ENCODE measurements at regions not wholly inside any gene's neighbourhood (a gene's known extent, or its start where the extent isn't known, plus 50 kb on each side); places are given as distances from the start of the nearest gene placed in this dataset.

DNA sequence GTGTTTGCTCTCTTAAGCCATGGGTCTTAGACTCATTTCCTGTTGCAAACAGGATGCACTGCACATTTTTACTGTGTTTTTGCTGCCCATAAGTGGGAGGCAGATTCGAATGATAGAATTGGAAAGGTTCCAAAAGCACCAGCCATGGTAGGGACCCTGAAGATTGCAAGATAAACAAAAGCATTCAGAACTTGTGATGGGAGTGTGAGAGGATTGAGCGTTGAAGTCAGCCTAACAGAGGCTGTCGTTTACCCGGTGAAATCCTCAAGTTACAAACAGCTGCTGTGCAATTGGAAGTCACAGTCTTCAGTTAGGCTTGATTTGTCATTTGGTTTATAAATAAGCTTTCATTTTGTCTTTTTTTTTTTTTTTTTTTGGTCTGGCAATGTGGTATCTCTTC, 192.7 kb upstream of the MKI67 start:
- no peak for DNase-seq

DNA sequence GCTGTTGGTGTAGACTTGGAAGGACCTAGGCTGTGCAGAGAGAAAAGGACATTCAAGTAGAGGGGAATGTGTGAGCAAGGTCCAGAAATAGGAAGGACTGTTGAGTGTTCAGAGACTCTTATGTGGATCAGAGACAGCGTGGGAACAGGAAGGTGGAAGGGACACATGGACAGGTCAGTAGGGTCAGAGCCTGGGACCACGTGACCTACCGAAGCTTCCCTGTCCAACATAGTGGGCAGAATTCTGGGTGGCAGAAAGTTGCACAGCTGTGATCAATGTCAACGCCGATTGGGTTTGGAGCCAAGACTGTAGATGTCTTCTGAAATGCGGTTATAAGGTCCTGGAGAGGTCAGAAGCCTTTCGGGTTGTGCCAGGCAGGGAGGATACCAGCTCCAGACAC, 195.9 kb upstream of the MKI67 start:
- no peak for DNase-seq

DNA sequence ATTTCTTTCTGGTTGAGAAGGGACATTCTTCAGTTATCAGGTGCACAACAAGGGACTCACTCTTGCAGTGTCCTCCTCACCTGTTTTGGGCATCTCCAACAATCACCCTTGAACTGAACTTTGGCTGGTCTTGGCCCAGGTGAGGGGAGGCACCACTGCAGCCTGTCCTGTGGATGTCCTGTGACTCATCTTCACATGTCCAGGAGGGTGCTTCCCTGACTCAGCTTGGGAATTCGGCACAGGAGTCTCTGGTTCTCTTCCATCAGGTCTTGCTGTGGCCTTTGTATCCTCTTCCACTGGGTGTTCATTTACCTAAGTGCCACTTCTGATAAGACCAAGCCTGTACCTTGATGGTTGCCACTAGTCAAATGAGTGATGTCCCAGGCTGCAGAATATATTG, 196.7 kb upstream of the MKI67 start:
- DNase-seq, result no peak

DNA sequence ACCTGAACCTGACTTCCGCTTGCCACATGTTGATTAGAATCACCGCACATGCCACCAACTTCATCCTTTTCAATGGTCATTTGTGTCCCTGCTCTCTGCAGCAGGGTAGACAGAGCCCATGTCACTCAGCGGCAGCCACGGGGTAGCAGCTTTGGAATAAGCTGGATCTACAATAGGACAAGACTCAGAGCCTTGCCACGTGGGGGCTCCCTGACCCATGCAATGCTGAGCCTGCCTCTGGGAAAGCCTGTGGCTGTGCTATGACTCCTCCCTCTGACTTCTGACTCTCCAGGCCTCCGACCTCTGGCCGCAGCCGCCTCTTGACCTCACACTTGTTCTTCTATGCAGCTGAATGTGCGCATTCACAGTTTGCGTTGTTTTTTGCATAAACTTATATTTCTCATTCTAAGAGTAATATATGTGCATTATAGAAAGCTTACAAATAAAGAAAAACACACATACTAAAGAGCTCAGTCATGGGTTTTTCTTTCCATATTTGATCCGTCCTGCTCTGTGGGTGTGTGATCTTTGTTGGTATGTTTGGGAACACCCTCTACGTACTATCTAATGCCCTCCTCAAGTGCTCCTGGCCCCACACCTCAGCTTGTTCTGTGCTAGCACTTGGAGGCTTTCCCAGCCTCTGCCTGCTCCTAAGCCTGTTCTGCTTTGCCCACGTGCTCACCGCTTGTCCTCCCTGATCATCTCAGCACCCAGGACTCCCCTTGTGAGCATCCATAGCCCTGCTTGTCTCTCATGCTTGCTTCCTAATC, 198.0 kb upstream of the MKI67 start:
- no peak for DNase-seq

DNA sequence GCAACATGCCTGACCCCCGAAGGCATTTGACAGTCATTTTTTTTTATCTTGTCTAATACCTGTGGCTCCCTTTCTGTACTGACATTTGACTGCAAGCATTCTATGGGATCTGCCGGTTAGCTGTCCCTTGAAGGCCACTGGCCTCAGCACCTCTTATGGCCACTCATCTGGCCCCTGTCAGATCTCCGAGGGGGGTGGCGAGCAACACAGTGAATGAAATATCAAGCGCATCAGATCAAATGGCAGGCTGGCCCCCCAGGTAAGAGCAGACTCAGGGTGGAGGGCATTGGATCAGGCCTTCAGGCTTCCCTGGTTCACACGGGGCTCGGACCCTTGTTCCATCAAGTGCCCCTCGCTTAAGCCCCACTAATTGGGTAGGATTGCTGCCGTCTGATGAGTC, 199.6 kb upstream of the MKI67 start:
- DNase-seq, result no peak

DNA sequence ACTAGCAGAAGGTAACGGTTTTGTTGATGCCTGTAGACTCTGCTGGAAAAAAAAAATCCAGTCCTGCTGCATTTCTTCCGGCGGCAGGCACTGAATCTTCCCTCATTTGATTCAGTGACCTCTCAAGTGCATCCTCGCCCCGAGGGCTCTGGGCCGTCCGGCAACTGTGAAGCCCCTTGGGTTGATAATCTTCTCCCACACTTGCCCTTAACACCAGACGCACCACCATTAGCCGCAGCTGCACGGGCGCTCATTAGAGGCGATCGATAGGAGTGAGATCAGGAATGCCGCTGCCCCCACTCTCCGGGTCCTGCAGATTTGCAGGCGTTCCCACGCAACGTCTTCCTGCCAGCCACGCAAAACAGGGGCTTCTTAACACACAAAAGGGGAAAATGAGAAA, 200.0 kb upstream of the MKI67 start:
- no peak for DNase-seq

DNA sequence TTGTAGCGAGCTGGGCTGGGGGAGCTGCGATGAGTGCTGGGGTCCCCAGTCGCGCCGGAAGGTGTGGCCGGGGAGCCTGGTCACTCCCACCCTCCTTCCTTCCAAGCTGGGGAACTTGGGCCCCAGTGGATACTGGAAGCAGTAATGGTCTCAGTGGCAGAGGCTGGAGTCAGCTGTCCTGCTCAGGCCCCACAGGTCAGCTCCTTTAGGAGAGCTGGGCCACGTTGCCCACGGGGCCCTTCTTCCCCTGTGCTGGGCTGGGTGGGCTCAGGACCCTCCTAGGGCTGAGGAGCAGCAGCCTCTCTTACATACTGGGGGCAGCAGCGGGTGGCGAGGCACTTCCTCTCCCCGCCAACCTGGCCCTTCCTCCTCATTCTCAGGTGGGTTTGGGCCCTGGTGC, 200.6 kb upstream of the MKI67 start:
- no peak for DNase-seq

DNA sequence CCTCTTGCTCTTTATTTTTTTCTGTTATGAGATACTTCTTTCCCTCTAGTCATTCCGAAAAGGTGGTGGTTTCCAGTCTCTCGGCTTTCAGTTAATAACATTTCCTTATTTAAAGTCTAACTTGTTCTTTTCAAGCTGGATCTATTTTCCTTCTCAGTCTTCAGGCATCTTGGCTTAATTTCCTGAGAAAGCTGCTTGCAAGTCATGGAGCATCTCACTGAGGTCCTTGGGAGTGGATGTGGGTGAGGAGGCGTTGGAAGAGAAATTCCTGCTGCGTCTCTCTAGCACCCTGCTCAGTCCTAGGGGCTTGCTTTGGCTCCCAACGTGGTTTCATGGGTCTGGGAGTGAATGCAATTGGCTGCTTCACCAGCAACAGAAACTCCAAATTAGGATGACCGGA, 210.2 kb upstream of the MKI67 start:
- DNase-seq, result no peak

DNA sequence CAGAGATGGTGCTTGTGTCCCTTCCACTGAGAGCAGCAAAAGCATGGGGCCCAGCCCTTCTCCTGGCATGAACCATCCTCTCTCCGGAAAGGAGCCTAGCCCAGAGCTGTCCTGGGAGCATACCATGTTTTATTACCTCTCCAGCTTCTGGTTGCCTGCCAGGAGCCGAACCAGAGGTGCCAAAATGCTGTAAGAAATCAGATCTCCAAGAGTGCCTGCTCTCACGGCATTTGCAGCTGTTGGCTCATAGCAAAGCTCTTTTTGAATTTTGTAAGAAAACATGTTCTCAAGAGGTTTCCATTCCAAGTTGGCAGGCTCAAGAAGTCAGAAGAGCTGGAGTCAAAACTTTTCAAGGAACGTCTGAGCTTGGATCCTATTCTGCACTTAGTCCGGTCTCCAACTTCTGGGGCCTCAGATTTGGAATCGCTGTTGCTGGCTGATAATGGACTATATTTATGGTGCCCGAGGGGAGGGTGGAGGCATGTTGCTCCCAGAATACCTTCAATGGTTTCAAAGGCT, 211.7 kb upstream of the MKI67 start:
- DNase-seq, result no peak

DNA sequence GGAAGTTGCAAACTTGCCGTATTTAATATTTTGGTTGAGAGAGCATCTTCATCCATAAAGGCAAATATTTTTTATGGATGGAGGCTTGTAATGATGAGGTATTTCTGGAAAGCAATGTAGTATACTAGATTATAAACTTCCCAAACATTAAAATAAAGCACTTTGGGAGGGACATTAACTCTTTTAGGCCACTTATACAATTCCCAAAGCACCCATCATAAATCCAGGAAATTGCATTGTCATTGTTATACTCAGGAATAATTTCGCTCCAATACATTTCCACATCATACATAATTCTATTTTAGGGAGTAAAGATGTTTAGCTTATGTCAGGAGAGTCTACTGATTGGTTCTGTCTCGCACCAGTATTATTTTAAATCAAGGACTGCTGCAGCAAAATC, 212.7 kb upstream of the MKI67 start:
- no peak for DNase-seq

DNA sequence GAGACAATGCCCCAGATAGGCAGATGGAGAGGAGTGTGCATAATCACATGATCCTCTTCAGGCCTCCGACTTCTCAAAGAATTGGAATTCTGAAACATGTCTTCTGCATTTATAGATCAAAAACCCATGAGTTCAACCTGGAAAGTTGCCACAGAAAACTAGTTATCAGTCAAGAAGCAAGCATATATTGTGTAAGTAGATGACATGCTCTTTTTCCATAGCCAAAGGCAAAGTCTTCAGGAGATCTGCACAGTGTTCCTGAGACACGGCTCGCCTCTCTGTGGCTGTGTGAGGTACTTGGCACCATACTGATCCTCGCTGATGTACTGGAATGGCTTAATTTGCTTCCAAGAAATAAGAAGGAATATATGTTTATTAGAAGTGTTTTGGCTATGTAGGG, 213.5 kb upstream of the MKI67 start:
- no peak for DNase-seq

DNA sequence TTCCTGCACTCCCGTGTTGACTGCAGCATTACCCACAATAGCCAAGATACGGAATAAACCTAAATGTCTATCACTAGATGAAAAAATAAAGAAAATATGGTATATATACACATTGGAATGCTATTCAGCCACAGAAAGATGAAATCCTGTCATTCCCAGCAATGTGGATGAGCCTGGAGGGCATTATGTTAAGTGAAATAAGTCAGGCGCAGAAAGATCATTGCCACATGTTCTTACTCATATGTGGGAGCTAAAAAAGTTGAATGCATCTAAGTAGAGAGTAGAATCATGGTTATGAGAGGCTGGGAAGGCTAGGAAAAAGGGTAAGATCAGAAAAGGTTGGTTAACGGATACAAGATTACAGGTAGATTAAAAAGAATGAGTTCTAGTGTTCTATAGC, 219.1 kb upstream of the MKI67 start:
- no peak for DNase-seq

DNA sequence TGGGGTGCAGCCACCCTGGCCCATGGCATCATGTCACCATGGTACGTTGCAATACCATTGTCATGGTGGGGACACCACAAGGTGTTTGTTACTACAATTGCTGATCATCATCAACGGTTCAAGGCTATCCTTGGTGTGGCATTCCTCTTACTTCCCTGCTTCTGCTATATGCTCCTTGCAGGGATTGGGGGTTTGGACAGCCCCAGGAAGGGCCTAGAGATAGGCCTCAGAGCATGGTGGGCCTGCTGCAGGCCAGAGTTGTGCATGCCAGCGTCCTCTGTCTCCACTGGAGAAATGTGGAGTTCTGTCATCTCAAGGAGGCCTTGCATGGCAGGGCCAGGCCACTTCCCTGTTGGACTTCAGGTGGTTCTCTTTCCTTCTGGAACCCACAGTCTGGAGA, 234.6 kb upstream of the MKI67 start:
- no peak for DNase-seq

DNA sequence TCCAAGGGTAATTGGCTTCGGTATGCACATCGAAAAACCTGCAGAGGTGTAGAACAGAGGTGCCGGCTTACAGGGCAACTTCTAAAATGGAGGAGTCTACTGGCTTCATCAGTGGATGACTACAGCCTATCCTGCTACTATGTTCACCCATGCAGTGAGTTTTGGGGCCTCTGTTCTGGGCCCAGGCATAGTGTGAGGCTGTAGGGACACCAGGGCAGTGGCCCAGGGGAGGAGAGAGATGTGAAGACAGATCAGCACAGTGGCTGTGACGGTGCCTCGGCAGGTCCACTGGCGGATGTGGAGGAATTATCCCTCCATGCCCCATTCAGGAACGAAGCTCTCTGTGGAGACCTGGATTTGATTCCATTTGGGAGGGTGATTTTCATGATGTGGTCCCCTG, 235.3 kb upstream of the MKI67 start:
- no peak for DNase-seq

DNA sequence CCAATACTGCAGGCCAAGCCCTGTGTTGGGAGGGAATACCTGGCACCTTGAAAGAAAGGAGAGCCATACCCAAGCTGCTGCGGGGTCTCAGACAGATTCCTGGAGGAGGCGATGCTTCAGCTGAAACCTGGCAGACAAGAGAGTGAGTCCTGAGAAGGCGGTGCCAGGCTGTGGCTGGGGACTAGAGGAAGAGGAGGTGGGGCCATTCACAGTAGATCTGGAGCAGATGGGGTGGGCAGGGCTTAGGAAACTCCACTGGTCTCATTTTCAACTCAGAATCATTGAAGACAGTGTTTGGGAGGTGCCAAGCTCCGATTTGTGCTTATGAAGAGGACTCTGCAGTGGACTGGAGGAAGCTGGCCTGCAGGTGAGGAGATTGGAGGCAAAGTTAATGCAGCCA, 236.3 kb upstream of the MKI67 start:
- DNase-seq, result no peak

DNA sequence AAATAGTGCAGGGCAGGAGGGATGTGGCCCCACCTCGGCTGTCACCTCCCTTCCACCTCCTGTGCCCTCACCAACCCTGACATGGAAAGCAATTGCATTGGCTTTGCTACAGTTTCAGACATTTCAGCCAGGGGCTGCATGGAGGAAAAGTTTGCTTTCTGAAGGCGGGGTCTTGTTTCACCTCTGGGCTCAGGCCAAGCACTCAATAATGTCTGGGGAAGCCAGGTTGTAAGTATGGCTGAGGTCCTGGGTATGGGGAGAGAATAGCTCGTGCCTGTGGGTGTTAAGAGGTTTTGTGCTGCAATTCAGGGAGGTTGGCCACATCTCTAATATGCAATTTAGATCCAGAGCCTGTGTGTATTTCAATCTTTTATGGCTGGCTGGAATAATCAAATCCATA, 238.4 kb upstream of the MKI67 start:
- DNase-seq, result no peak

DNA sequence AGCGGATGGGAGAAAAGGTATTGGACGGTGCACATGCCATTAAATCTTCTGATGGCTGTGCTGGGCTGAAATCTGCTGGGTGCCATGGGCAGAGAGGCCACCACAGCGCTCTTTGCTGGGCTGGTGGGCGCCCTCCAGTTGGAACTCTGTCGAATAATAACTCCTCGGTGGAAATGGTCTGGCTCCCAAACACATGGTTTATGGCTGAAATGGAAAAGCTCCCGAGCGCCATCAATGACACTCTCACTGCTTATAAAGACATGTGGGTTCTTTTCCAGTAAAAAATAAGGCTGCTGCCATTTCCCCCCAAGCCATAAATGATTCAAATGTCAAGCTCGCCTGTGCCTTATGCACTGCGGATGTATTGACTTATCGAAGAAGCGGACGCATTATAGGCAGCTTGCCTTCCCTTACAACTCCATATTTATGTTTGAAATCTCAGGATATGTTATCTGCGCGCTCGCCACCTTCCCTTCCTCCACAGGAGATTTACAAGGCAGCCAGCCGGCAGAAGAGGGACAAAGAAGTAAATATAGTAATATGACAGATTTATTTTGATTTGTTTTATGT, 239.0 kb upstream of the MKI67 start:
- no peak for DNase-seq

DNA sequence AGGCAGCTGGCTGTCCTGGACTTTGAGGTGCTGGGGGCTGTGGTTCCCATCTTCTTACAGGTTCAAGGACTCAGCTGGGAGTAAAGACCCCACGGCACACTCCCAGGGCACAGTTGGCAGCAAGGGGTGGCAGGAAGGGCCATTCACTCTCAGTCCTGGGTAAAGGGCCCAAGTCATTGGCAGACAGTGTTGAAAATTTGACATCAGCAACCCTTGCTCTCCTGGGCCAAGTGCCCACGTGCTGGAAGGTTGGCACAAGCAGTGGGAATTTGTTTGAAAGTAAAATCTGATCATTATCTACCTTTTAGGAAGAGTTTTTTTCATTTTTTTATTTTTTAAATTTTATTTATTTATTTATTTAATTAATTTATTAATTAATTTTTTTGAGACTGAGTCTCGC, 241.6 kb upstream of the MKI67 start:
- no peak for DNase-seq

DNA sequence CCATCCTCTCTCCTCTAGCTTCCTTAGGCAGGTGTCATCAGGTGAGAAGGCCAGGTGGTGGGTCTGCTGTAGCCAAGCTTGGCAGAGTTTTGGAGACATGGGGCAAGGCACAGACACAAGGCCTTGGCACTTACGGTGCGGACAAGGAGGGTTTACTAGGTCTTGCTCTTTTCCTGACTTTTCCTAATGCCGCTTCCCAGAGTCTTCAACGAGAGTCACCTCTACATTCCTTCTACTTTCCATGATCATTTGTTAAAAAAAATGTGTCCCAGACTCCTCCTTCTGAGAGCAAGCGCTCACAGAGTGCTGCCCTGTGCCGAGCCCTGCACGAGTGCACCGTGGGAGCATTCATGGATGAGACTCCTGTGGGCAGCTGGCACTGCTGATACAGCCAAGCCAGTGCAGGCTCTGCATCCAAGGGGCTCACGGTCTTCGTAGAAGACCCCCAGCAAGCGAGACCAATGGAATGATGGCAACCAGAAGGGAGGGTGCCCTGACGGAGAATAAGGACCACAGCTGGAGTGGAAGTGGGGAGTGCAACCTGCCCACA, 243.0 kb upstream of the MKI67 start:
- DNase-seq, result no peak

DNA sequence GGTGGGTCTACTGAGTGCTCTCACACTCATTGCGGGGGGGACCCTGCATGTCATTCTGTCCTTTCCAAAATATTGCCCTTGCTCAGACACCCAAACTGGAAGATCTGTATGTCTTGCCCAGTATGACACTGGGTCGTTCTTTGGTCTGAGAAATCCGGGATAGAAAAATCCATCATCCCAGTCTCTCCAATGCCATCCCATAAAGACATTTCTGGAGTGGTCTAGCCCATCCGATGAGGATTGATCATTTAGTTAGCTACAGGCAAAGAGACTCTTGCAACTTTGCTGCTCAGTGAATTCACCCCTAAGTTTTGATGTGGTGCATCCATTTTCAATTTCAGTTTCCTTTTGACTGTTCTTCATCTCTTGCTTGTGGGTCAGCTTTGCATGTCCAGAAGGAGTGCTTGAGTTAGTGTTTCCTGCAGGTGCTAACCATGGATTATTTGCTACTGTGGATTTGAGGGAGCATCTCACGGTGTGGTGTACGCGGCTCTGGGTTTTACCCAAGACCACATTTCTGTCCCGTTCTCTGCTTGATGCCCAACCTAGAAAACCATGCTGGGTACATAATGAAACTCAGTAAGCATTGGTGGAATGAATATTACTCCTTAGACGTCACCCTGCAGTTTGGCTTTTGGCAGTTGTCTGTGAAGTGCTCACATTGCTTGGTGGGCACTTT, 247.0 kb upstream of the MKI67 start:
- DNase-seq, result no peak

DNA sequence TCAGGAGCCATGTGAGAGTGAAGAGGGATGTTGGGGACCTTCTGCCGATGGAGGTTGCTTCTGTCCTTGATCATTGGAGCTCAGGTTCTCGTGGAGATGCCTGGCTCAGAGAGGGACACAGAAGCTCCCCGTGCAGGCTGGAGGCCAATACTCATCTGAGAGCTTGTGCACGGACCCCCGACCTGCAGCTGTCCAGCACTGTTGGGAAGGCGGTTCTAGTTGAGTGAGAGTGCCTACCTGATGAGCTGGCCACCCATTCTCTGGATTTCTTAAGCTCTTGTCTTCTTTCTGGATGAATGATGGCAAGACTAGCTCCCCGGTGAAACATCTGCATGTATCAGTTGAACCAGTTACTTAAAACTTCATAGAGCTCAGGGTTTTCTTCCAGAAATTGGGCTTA, 247.6 kb upstream of the MKI67 start:
- DNase-seq, result no peak

DNA sequence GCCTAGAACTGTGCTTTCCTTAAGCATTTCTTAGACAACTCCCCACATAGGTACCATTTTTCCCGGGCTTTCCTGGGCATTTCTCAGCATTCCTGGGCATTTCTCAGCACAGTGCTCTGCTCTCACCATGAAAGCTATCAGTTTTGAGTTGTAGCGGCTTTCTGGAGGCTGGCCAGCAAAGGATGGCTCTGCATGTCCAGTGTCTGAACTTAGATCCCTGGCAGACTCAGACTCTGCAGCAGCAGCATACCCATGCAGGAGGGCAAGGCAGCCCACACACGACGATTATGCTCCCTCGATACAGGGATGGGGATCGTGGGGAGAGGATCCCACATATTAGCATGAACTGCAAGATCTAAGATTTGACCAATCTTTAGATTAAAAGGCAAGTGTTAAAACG, 248.9 kb upstream of the MKI67 start:
- no peak for DNase-seq

DNA sequence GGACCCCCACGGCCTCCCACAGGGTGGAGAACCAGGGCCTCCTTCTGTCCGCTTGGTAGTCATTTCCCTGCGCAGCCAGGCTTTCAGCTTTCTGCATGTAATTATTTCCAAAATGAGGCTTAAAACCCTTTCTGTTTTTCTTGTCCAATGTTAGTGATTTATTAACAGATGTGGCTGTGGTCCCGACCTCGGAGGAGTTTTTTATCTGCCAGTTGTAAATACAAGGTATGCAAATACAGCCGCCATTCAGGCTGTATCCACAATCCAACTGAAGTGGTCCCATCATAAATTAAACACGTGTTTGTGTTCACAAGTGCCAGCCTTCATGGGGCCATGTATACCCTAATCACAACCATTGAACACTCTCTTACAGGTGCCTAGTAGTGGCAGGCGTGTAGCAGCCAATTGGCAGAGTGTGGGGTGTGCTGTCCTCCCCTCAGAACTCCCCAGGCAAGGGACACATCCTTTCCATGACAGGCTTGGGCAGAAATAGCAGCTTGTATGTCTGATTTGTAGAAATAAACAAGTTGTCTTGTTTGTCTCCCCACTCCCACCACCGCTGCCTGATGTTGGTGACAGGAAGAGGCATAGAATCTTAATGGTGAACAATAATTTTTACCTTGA, 251.3 kb upstream of the MKI67 start:
- no peak for DNase-seq

DNA sequence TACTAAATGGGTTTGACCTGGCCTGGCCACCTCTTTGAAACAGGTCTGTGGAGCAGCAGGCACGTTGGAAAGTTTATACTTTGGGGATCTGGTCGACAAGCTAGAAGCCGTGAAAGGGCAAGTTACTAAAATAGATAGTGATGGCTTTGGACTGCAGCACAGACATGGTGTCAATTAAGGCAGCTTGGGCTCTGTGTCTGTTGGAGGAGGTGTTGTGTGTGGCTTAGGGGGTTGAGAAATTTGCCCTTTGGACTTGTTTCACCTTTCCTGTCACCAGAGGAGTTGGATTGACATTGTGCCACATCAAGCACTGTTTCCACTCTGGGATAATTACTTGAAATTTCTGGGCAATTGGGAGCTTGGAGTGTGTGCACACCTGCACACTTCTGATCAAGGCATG, 251.8 kb upstream of the MKI67 start:
- DNase-seq, result no peak
